PFSK-1 (cell line): ENCODE measurements at regions not wholly inside any gene's neighbourhood (a gene's known extent, or its start where the extent isn't known, plus 50 kb on each side); places are given as distances from the start of the nearest gene placed in this dataset.

Experiments
- FOXP2 ChIP-seq: optimal IDR thresholded peaks from 2 replicates; pipeline ENCODE3; 2011; ENCODE audit warnings: borderline replicate concordance, control low read depth, inconsistent platforms; ENCODE audit not compliant: insufficient read depth; ENCODE audit errors: extremely low read length, extremely low read depth
- POLR2AphosphoS5 ChIP-seq: IDR thresholded peaks from 2 replicates; pipeline ENCODE4 v1.6.1; 2012; ENCODE audit warnings: low read depth, mild to moderate bottlenecking, control low read depth, low read length, moderate library complexity
- REST ChIP-seq, 2 experiments: IDR thresholded peaks; 2 replicates each; pipeline versions ENCODE4 v1.6.1 to v1.8.0; 2011 to 2012; ENCODE audit warnings: low read depth in 2 of 2, low read length in 2 of 2, control low read depth in 1 of 2, inconsistent platforms in 1 of 2, mild to moderate bottlenecking in 1 of 2, moderate library complexity in 1 of 2; ENCODE audit not compliant: insufficient read depth in 1 of 2
- SIN3A ChIP-seq: IDR thresholded peaks from 2 replicates; pipeline ENCODE4 v1.6.1; 2012; ENCODE audit warnings: mild to moderate bottlenecking, low read length, moderate library complexity, borderline replicate concordance; ENCODE audit not compliant: insufficient read depth
- TAF1 ChIP-seq: IDR thresholded peaks from 2 replicates; pipeline ENCODE4 v1.6.1; 2012; ENCODE audit warnings: low read length, control low read depth, borderline replicate concordance; ENCODE audit not compliant: insufficient read depth

GRCh38 chr2:104462731-104463130 lies 391.2 kb upstream of the POU3F3 start:
- TF ChIP-seq POLR2AphosphoS5 (no peak), TAF1 (no peak), REST (IDR thresholded peaks at IDR 0.05; ENCODE audit: insufficient read depth in 1 of 2, low read depth in 2 of 2, low read length in 2 of 2) (no peak), FOXP2 (no peak), SIN3A (no peak)
